ENCODE measurements at regions not wholly inside any gene's neighbourhood (a gene's known extent, or its start where the extent isn't known, plus 50 kb on each side); places are given as distances from the start of the nearest gene placed in this dataset.

- TF ChIP-seq ILF3 (IDR thresholded peaks at IDR 0.05; ENCODE audit: borderline replicate concordance) = no peak
- no peak for TF ChIP-seq POLR2AphosphoS5 (IDR thresholded peaks at IDR 0.05; ENCODE audit: control insufficient read depth, insufficient read depth, low read depth, low read length)
- no peak for TF ChIP-seq ZNF24 (IDR thresholded peaks at IDR 0.05)
- TF ChIP-seq CREB1 (IDR thresholded peaks at IDR 0.05) = no peak
- no peak for TF ChIP-seq CREB1 (CRISPR knock-in tag; IDR thresholded peaks at IDR 0.05)
- TF ChIP-seq HMG20A (CRISPR knock-in tag; conservative IDR thresholded peaks at IDR 0.05) = no peak
- TF ChIP-seq TCF3 (CRISPR knock-in tag; IDR thresholded peaks at IDR 0.05) = no peak
Observed at GRCh38 chr1:218869276-218869675, 304.4 kb upstream of the LYPLAL1 start.
